CD4-positive, alpha-beta T cell (primary cell): ENCODE measurements at regions not wholly inside any gene's neighbourhood (a gene's known extent, or its start where the extent isn't known, plus 50 kb on each side); places are given as distances from the start of the nearest gene placed in this dataset.

Experiments
- ATAC-seq: fragments of 200-7000 bp; cut with Tn5 transposase; one replicate; pipeline ENCODE4 v1.10.0; 2022; ENCODE audit warnings: mild to moderate bottlenecking; ENCODE audit not compliant: poor library complexity
- CTCF ChIA-PET: fragments of 350-600 bp; sonication (Branson Sonifier 250); formaldehyde crosslinking; loops from one replicate; lab custom pipeline; 2021; ENCODE audit warnings: antibody characterized with exemption, inconsistent platforms; lab: Charles Lee
- POLR2A ChIA-PET: fragments of 350-600 bp; sonication (Branson Sonifier 250); formaldehyde crosslinking; loops from one replicate; lab custom pipeline; 2021; ENCODE audit warnings: antibody characterized with exemption, inconsistent platforms; lab: Charles Lee
- DNase-seq, 14 experiments: peaks; one replicate each; pipeline ENCODE4 v3.0.0-alpha.2; 2013 to 2020; ENCODE audit warnings: mixed read lengths in 2 of 14
- H3K27ac ChIP-seq, 2 donors: one replicate each; pipeline versions ENCODE4 v1.5.1 to v1.7.0; 2013; ENCODE audit warnings: low read length in 2 of 2, low read depth in 1 of 2, mild to moderate bottlenecking in 1 of 2
- H3K27me3 ChIP-seq, 2 experiments: 1 replicate in 1 of 2; 2 replicates in 1 of 2; pipeline versions ENCODE4 v1.6.1 to v1.7.0; 2013; ENCODE audit warnings: low read length in 2 of 2, control low read depth in 1 of 2, mild to moderate bottlenecking in 1 of 2, moderate library complexity in 1 of 2; ENCODE audit not compliant: insufficient read depth in 2 of 2, control insufficient read depth in 1 of 2
- H3K36me3 ChIP-seq: one replicate; pipeline ENCODE4 v1.6.1; 2013; ENCODE audit warnings: low read length, control low read depth; ENCODE audit not compliant: insufficient read depth
- H3K4me1 ChIP-seq: one replicate; pipeline ENCODE4 v1.6.1; 2013; ENCODE audit warnings: low read length, control low read depth; ENCODE audit not compliant: insufficient read depth
- H3K4me3 ChIP-seq: one replicate; pipeline ENCODE4 v1.5.1; 2013; ENCODE audit warnings: mild to moderate bottlenecking, low read length, moderate library complexity
- H3K9me3 ChIP-seq, 2 experiments: 1 replicate in 1 of 2; 2 replicates in 1 of 2; pipeline versions ENCODE4 v1.6.1 to v1.7.0; 2013; ENCODE audit warnings: low read length in 2 of 2, mild to moderate bottlenecking in 2 of 2, control low read depth in 1 of 2, moderate library complexity in 1 of 2; ENCODE audit not compliant: control insufficient read depth in 1 of 2, insufficient read depth in 1 of 2
- H3K27ac Mint-ChIP-seq: one replicate; pipeline ENCODE4 v1.8.0; 2020; ENCODE audit warnings: mixed read lengths
- H3K27me3 Mint-ChIP-seq: one replicate; pipeline ENCODE4 v1.8.0; 2021; ENCODE audit warnings: mixed read lengths
- H3K36me3 Mint-ChIP-seq: one replicate; pipeline ENCODE4 v1.8.0; 2021; ENCODE audit warnings: low read depth, mixed read lengths
- H3K4me1 Mint-ChIP-seq: one replicate; pipeline ENCODE4 v1.8.0; 2021; ENCODE audit warnings: low read depth, mixed read lengths
- H3K4me3 Mint-ChIP-seq: one replicate; pipeline ENCODE4 v1.8.0; 2020; ENCODE audit warnings: mild to moderate bottlenecking, mixed read lengths
- H3K9me3 Mint-ChIP-seq: one replicate; pipeline ENCODE4 v1.8.0; 2020; ENCODE audit warnings: mixed read lengths
- CTCF ChIP-seq: fragments of 200-600 bp; IDR thresholded peaks from one replicate; pipeline ENCODE4 v1.8.0; 2022; ENCODE audit warnings: antibody characterized with exemption, mild to moderate bottlenecking
- intact Hi-C, 2 experiments: fragments of 100-400 bp; cut with DNase I in 1 of 2; cut with micrococcal nuclease in 1 of 2; formaldehyde crosslinking; loops; one replicate each; pipeline versions ENCODE4 v1.15.1 to v1.9.0; 2023 to 2025; cut with DNase I, micrococcal nuclease

DNA sequence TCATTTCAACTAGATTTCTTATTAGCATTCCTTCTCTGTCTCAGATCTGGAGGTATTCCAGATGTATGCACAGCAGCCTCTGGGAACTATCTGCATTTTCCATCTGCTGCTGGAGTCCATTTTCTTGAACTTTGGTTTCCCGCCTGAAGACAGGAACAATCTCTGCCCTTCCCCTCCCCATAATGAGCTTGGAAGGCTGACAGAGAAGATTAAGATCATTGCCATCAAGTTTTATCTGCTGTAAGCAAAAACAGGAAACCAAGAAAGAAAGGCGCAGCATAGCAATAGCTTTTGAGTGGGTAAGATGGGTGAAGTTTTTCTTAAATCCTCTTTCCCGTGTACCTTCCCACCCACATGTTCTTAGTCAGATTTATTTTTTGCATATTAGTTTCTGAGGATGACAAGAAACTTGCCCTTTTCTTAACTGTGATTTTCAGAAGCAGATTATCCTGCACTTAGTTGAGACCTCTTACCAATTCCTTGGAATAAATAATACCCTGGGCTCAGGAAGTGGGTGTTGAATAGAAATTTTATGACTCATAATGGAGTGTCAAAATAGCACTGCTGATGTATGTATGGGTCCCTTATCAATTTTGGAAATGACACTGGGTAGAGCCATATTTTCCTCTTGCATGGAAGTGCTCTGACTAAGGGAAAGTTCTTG lies 78.3 kb downstream of the CT47B1 start:
- ATAC-seq = no peak
- intact Hi-C loops = no loop called here
- no peaks in the 10 kb centered on the region for H3K27me3 ChIP-seq
- H3K9me3 ChIP-seq = no peaks in the 10 kb centered on the region
- peak in 1 of 14 experiments; percentile 10 for DNase-seq
- H3K36me3 ChIP-seq = no peaks in the 10 kb centered on the region
- no peak overlapping the region for H3K27ac ChIP-seq
- ChIA-PET POLR2A (no interaction called here), CTCF (no interaction called here)
- no peaks in the 10 kb centered on the region for H3K27me3 Mint-ChIP-seq
- H3K9me3 Mint-ChIP-seq = no peaks in the 10 kb centered on the region
- no peak overlapping the region for H3K4me3 Mint-ChIP-seq
- H3K4me1 ChIP-seq = peaks cover 6% of the 10 kb centered on the region
- H3K4me1 Mint-ChIP-seq = peaks cover 60% of the 10 kb centered on the region
- H3K4me3 ChIP-seq = no peak overlapping the region
- peak overlapping the region; percentile 53 for H3K27ac Mint-ChIP-seq
- H3K36me3 Mint-ChIP-seq = no peaks in the 10 kb centered on the region
- TF ChIP-seq CTCF = no peak

- ChIA-PET CTCF (no interaction called here), POLR2A (no interaction called here)
- H3K4me1 Mint-ChIP-seq = peaks cover 62% of the 10 kb centered on the region
- H3K4me1 ChIP-seq = peaks cover 6% of the 10 kb centered on the region
- H3K9me3 Mint-ChIP-seq = no peaks in the 10 kb centered on the region
- H3K27ac Mint-ChIP-seq = no peak overlapping the region
- H3K36me3 Mint-ChIP-seq = no peaks in the 10 kb centered on the region
- no peak overlapping the region for H3K4me3 ChIP-seq
- H3K27ac ChIP-seq = no peak overlapping the region
- H3K4me3 Mint-ChIP-seq = no peak overlapping the region
- ATAC-seq (no peak), DNase-seq (no peak)
- no peaks in the 10 kb centered on the region for H3K27me3 ChIP-seq
- H3K9me3 ChIP-seq = no peaks in the 10 kb centered on the region
- H3K27me3 Mint-ChIP-seq = no peaks in the 10 kb centered on the region
- no peaks in the 10 kb centered on the region for H3K36me3 ChIP-seq
- TF ChIP-seq CTCF = no peak
- intact Hi-C loops = no loop called here
Observed at GRCh38 chrX:120795301-120795700, 80.4 kb downstream of the CT47B1 start.

DNA sequence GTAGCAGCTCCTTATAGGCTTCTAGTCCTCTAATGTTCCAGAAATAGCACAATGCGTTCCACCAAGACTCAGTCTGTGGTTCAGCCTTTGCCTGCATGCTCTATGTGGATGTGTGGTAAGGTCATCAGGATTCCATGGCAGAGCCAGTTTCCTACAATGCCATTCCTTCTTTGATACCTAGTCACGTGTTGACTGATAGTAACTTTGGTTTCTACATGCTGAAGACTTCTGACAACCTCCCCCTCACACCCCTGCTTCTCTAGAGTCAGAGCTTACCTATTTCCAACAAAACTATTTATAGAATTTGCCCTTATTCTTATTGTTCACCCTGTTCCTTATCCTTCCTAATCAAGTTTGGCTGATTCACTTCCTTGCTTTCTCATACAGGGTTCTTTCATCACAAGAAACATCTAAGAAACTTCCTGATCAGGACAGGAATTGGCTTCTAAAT lies 81.1 kb downstream of the CT47B1 start:
- Mint-ChIP-seq H3K36me3 (no peaks in the 10 kb centered on the region), H3K9me3 (no peaks in the 10 kb centered on the region), H3K27me3 (no peaks in the 10 kb centered on the region), H3K4me1 (peaks cover 60% of the 10 kb centered on the region), H3K27ac (no peak overlapping the region), H3K4me3 (no peak overlapping the region)
- Histone ChIP-seq H3K4me1 (peaks cover 8% of the 10 kb centered on the region), H3K9me3 (no peaks in the 10 kb centered on the region), H3K27ac (no peak overlapping the region), H3K27me3 (no peaks in the 10 kb centered on the region), H3K36me3 (no peaks in the 10 kb centered on the region), H3K4me3 (no peak overlapping the region)
- POLR2A ChIA-PET = no interaction called here
- intact Hi-C loops = no loop called here
- TF ChIP-seq CTCF = no peak
- ATAC-seq (no peak), DNase-seq (no peak)
- CTCF ChIA-PET = no interaction called here
